ENCODE measurements at regions not wholly inside any gene's neighbourhood (a gene's known extent, or its start where the extent isn't known, plus 50 kb on each side); places are given as distances from the start of the nearest gene placed in this dataset.

DNA sequence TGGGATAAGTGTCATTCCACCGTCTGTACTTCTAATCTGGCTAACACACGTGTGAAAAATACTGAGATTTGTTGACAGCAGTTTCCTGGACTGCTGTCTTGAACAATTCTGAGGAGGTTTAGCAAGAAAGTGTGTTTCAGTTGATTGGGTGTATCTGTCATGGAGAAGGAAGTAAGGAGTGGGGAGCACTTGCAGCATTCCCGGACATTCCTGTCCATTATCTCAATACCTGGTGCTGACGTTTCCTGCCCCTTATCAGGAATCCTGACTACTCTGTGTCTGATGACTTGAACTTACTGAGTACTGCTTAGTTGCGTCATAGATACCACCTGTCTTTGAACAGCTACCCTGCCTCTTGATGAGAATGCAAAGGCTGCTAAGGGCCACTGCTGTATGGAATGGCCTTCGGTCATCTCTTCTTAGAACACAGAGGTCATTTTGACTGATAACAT is 72.0 kb upstream of the VKORC1L1 start:
- no peak for TF ChIP-seq EZH2 (IDR thresholded peaks at IDR 0.05; ENCODE audit: low read length, unreplicated experiment)
- TF ChIP-seq, protein P1, sequence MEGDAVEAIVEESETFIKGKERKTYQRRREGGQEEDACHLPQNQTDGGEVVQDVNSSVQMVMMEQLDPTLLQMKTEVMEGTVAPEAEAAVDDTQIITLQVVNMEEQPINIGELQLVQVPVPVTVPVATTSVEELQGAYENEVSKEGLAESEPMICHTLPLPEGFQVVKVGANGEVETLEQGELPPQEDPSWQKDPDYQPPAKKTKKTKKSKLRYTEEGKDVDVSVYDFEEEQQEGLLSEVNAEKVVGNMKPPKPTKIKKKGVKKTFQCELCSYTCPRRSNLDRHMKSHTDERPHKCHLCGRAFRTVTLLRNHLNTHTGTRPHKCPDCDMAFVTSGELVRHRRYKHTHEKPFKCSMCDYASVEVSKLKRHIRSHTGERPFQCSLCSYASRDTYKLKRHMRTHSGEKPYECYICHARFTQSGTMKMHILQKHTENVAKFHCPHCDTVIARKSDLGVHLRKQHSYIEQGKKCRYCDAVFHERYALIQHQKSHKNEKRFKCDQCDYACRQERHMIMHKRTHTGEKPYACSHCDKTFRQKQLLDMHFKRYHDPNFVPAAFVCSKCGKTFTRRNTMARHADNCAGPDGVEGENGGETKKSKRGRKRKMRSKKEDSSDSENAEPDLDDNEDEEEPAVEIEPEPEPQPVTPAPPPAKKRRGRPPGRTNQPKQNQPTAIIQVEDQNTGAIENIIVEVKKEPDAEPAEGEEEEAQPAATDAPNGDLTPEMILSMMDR (conservative IDR thresholded peaks at IDR 0.05; ENCODE audit: low read depth, low read length), result no peak
